Inferior parietal cortex (tissue), 1 donor: ENCODE measurements at regions not wholly inside any gene's neighbourhood (a gene's known extent, or its start where the extent isn't known, plus 50 kb on each side); places are given as distances from the start of the nearest gene placed in this dataset.

ENCODE experiments used
- DNase-seq: peaks from one replicate; pipeline ENCODE4 v3.0.0-alpha.2; 2016; ENCODE audit errors: extremely low spot score

- DNase-seq: no peak
Observed at GRCh38 chr5:176733406-176734262, 76.7 kb upstream of the UNC5A start.

- DNase-seq: no peak
Observed at GRCh38 chr5:176734756-176735342, 75.5 kb upstream of the UNC5A start.

- DNase-seq: no peak
Observed at GRCh38 chr5:176735383-176736265, 74.7 kb upstream of the UNC5A start.

- no peak for DNase-seq
Observed at GRCh38 chr5:176736301-176736930, 73.9 kb upstream of the UNC5A start.

- no peak for DNase-seq
Observed at GRCh38 chr5:176736931-176737745, 73.2 kb upstream of the UNC5A start.

GRCh38 chr5:176737746-176738636, 72.4 kb upstream of the UNC5A start:
- no peak for DNase-seq

- DNase-seq: no peak
Observed at GRCh38 chr5:176738637-176739250, 71.6 kb upstream of the UNC5A start.

- DNase-seq: no peak
Observed at GRCh38 chr5:176739461-176740051, 70.8 kb upstream of the UNC5A start.

GRCh38 chr5:176740131-176740701, 70.1 kb upstream of the UNC5A start:
- DNase-seq: no peak

- no peak for DNase-seq
Observed at GRCh38 chr5:176740702-176741496, 69.5 kb upstream of the UNC5A start.

GRCh38 chr5:176741561-176742211, 68.7 kb upstream of the UNC5A start:
- DNase-seq: no peak

GRCh38 chr5:176742246-176743105, 67.9 kb upstream of the UNC5A start:
- DNase-seq: no peak

GRCh38 chr5:176743136-176743861, 67.1 kb upstream of the UNC5A start:
- DNase-seq: no peak

GRCh38 chr5:176743868-176744583, 66.3 kb upstream of the UNC5A start:
- DNase-seq: no peak

GRCh38 chr5:176744584-176744965, 65.8 kb upstream of the UNC5A start:
- no peak for DNase-seq
